ENCODE measurements at regions not wholly inside any gene's neighbourhood (a gene's known extent, or its start where the extent isn't known, plus 50 kb on each side); places are given as distances from the start of the nearest gene placed in this dataset.

DNA sequence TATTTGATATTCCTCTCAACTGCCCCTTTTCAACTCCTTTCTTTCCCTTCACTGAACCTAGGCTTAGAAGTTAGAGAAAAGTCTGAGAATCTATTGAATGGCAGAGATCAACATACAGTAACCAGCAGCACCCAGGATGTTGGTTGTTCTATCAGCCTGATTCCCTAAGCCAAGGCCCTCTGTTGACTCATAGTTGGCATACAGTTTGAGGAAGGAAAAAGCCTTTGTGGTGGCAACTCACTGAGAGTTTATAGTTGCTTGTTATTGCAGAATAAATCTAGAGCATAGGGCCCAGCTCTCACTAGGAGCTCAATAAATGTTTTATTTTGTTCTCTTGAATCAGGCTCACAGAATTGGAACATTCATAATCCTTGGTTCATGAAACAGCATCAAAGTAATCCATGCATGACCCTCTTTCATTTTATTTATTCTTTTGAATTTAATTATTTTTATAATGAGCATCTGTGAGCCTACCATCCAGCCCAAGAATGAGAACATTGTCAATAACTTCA lies 119.1 kb upstream of the ADGRF1 start (continued):
- TF ChIP-seq ZNF274 (IDR thresholded peaks at IDR 0.05; ENCODE audit: borderline replicate concordance, low read depth, low read length) (no peak), CC2D1A (IDR thresholded peaks at IDR 0.05) (no peak), ERF (CRISPR knock-in tag; IDR thresholded peaks at IDR 0.05) (no peak), ZNF354B (CRISPR knock-in tag; IDR thresholded peaks at IDR 0.05) (no peak), POLR2H (tag; IDR thresholded peaks at IDR 0.05; ENCODE audit: low read depth) (no peak), CBX2 (IDR thresholded peaks at IDR 0.05; ENCODE audit: insufficient read depth, low read length, poor library complexity, severe bottlenecking) (no peak)
- TF ChIP-seq, protein P1, sequence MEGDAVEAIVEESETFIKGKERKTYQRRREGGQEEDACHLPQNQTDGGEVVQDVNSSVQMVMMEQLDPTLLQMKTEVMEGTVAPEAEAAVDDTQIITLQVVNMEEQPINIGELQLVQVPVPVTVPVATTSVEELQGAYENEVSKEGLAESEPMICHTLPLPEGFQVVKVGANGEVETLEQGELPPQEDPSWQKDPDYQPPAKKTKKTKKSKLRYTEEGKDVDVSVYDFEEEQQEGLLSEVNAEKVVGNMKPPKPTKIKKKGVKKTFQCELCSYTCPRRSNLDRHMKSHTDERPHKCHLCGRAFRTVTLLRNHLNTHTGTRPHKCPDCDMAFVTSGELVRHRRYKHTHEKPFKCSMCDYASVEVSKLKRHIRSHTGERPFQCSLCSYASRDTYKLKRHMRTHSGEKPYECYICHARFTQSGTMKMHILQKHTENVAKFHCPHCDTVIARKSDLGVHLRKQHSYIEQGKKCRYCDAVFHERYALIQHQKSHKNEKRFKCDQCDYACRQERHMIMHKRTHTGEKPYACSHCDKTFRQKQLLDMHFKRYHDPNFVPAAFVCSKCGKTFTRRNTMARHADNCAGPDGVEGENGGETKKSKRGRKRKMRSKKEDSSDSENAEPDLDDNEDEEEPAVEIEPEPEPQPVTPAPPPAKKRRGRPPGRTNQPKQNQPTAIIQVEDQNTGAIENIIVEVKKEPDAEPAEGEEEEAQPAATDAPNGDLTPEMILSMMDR (IDR thresholded peaks at IDR 0.05 in 2 of 3, conservative IDR thresholded peaks at IDR 0.05 in 1 of 3; ENCODE audit: insufficient read depth in 2 of 3, low read depth in 1 of 3, low read length in 3 of 3): no peak
- TF ChIP-seq, protein P2, sequence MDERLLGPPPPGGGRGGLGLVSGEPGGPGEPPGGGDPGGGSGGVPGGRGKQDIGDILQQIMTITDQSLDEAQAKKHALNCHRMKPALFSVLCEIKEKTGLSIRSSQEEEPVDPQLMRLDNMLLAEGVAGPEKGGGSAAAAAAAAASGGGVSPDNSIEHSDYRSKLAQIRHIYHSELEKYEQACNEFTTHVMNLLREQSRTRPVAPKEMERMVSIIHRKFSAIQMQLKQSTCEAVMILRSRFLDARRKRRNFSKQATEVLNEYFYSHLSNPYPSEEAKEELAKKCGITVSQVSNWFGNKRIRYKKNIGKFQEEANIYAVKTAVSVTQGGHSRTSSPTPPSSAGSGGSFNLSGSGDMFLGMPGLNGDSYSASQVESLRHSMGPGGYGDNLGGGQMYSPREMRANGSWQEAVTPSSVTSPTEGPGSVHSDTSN (CRISPR knock-in tag; IDR thresholded peaks at IDR 0.05; ENCODE audit: low read depth): no peak
- TF ChIP-seq, protein P2 (tag; conservative IDR thresholded peaks at IDR 0.05; ENCODE audit: low read depth): no peak
